22Rv1 (cell line): ENCODE measurements at regions not wholly inside any gene's neighbourhood (a gene's known extent, or its start where the extent isn't known, plus 50 kb on each side); places are given as distances from the start of the nearest gene placed in this dataset.

ENCODE experiments used
- ZFX ChIP-seq: fragments of 450-650 bp; IDR thresholded peaks from 2 replicates; pipeline ENCODE4 v1.6.1; 2017; ENCODE audit warnings: antibody characterized with exemption, borderline replicate concordance
- TF ChIP-seq, protein P1 (sequence below): fragments of 450-650 bp; IDR thresholded peaks from 2 replicates; pipeline ENCODE4 v1.5.1; 2017; ENCODE audit warnings: mild to moderate bottlenecking

DNA sequence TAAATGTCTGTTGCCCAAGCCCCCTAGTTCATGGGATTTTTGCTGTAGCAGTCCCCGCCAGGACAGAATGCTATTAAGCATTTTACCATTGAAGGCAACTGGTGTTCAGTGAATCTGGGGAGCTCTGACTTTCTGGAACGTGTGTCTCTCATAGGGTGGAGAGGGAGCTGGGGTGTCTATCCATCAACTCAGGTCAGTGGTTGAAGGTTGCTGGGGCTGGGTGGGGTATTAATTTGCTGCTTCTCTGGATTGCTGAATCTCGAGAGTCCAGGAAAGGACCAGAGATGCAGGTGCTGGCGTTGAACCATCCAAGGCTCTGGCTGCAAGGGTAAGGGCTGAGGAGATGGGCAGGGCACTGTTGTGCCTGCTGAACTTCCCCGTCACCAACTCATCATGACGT lies 66.8 kb upstream of the NCK2 start:
- TF ChIP-seq, protein P1, sequence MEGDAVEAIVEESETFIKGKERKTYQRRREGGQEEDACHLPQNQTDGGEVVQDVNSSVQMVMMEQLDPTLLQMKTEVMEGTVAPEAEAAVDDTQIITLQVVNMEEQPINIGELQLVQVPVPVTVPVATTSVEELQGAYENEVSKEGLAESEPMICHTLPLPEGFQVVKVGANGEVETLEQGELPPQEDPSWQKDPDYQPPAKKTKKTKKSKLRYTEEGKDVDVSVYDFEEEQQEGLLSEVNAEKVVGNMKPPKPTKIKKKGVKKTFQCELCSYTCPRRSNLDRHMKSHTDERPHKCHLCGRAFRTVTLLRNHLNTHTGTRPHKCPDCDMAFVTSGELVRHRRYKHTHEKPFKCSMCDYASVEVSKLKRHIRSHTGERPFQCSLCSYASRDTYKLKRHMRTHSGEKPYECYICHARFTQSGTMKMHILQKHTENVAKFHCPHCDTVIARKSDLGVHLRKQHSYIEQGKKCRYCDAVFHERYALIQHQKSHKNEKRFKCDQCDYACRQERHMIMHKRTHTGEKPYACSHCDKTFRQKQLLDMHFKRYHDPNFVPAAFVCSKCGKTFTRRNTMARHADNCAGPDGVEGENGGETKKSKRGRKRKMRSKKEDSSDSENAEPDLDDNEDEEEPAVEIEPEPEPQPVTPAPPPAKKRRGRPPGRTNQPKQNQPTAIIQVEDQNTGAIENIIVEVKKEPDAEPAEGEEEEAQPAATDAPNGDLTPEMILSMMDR = no peak
- TF ChIP-seq ZFX = no peak
